Naive B cell (primary cell): ENCODE measurements at regions not wholly inside any gene's neighbourhood (a gene's known extent, or its start where the extent isn't known, plus 50 kb on each side); places are given as distances from the start of the nearest gene placed in this dataset.
"Not testable (repeated sequence)": the region's sequence is repeated elsewhere in the genome, so short reads cannot be mapped to it uniquely, and the experiment has no call there.

Experiments
- ATAC-seq, 2 donors: fragments of 150-1000 bp; cut with Tn5 transposase; 2 replicates each; pipeline ENCODE4 v1.10.0; 2021; ENCODE audit warnings: low read depth in 2 of 2, mild to moderate bottlenecking in 2 of 2, moderate library complexity in 2 of 2
- DNase-seq: peaks from one replicate; pipeline ENCODE4 v3.0.0; 2022
- H3K27ac Mint-ChIP-seq, 6 donors: one replicate each; pipeline ENCODE4 v1.8.0; 2020 to 2022; ENCODE audit warnings: mild to moderate bottlenecking in 6 of 6, mixed read lengths in 6 of 6, moderate library complexity in 5 of 6, inconsistent platforms in 2 of 6
- H3K27me3 Mint-ChIP-seq, 3 donors: one replicate each; pipeline ENCODE4 v1.8.0; 2021 to 2022; ENCODE audit warnings: mixed read lengths in 3 of 3, mild to moderate bottlenecking in 1 of 3
- H3K36me3 Mint-ChIP-seq, 2 donors: one replicate each; pipeline ENCODE4 v1.8.0; 2020 to 2022; ENCODE audit warnings: mixed read lengths in 2 of 2, inconsistent platforms in 1 of 2, mild to moderate bottlenecking in 1 of 2
- H3K4me1 Mint-ChIP-seq, 3 donors: one replicate each; pipeline ENCODE4 v1.8.0; 2020 to 2022; ENCODE audit warnings: mixed read lengths in 3 of 3, inconsistent platforms in 1 of 3, mild to moderate bottlenecking in 1 of 3, moderate library complexity in 1 of 3
- H3K4me3 Mint-ChIP-seq, 8 donors: one replicate each; pipeline ENCODE4 v1.8.0; 2020 to 2022; ENCODE audit warnings: mild to moderate bottlenecking in 8 of 8, mixed read lengths in 8 of 8, moderate library complexity in 8 of 8, inconsistent platforms in 2 of 8
- H3K9me3 Mint-ChIP-seq, 7 donors: one replicate each; pipeline ENCODE4 v1.8.0; 2020 to 2022; ENCODE audit warnings: mixed read lengths in 7 of 7, mild to moderate bottlenecking in 5 of 7, inconsistent platforms in 2 of 7, moderate library complexity in 1 of 7

GRCh38 chr11:98495016-98495415 is 525.7 kb upstream of the CNTN5 start:
- Mint-ChIP-seq H3K4me3 (no peak overlapping the region), H3K4me1 (no peaks in the 10 kb centered on the region), H3K9me3 (peaks cover 0 to 7% (median 0%) of the 10 kb centered on the region in 7 donors), H3K27ac (no peak overlapping the region), H3K36me3 (no peaks in the 10 kb centered on the region), H3K27me3 (no peaks in the 10 kb centered on the region)
- no peak for ATAC-seq
- no peak for DNase-seq

- H3K27ac Mint-ChIP-seq = no peak overlapping the region
- ATAC-seq (no peak), DNase-seq (no peak)
- H3K4me1 Mint-ChIP-seq = no peaks in the 10 kb centered on the region
- no peak overlapping the region for H3K4me3 Mint-ChIP-seq
- H3K36me3 Mint-ChIP-seq = no peaks in the 10 kb centered on the region
- H3K27me3 Mint-ChIP-seq = no peaks in the 10 kb centered on the region
- H3K9me3 Mint-ChIP-seq = peaks cover 0 to 7% (median 0%) of the 10 kb centered on the region in 7 donors
Measured at GRCh38 chr11:98495601-98496000, 525.1 kb upstream of the CNTN5 start.

GRCh38 chr11:98507208-98507607 is 513.5 kb upstream of the CNTN5 start:
- no peak for ATAC-seq
- Mint-ChIP-seq H3K27me3 (no peaks in the 10 kb centered on the region), H3K4me1 (no peaks in the 10 kb centered on the region), H3K36me3 (no peaks in the 10 kb centered on the region), H3K9me3 (peaks cover 3 to 34% (median 14%) of the 10 kb centered on the region in 7 donors), H3K4me3 (no peak overlapping the region), H3K27ac (no peak overlapping the region)
- DNase-seq = no peak

GRCh38 chr11:98512938-98513337 is 507.8 kb upstream of the CNTN5 start:
- Mint-ChIP-seq H3K9me3 (peaks cover 0 to 22% (median 4%) of the 10 kb centered on the region in 7 donors), H3K27me3 (no peaks in the 10 kb centered on the region), H3K27ac (no peak overlapping the region), H3K4me1 (no peaks in the 10 kb centered on the region), H3K36me3 (no peaks in the 10 kb centered on the region), H3K4me3 (no peak overlapping the region)
- no peak for DNase-seq
- ATAC-seq = no peak

- peaks cover 0 to 2% (median 0%) of the 10 kb centered on the region in 7 donors for H3K9me3 Mint-ChIP-seq
- H3K4me1 Mint-ChIP-seq = no peaks in the 10 kb centered on the region
- H3K4me3 Mint-ChIP-seq = no peak overlapping the region
- H3K27me3 Mint-ChIP-seq = no peaks in the 10 kb centered on the region
- no peak overlapping the region for H3K27ac Mint-ChIP-seq
- H3K36me3 Mint-ChIP-seq = no peaks in the 10 kb centered on the region
- DNase-seq = no peak
- ATAC-seq = no peak
Measured at GRCh38 chr11:98531576-98531975, 489.2 kb upstream of the CNTN5 start.

GRCh38 chr11:98536023-98536422 is 484.7 kb upstream of the CNTN5 start:
- H3K36me3 Mint-ChIP-seq = no peaks in the 10 kb centered on the region
- H3K4me1 Mint-ChIP-seq = no peaks in the 10 kb centered on the region
- H3K27me3 Mint-ChIP-seq = no peaks in the 10 kb centered on the region
- peaks cover 0 to 3% (median 0%) of the 10 kb centered on the region in 7 donors for H3K9me3 Mint-ChIP-seq
- DNase-seq (no peak), ATAC-seq (no peak)
- no peak overlapping the region for H3K27ac Mint-ChIP-seq
- H3K4me3 Mint-ChIP-seq = no peak overlapping the region

GRCh38 chr11:98538358-98538757 is 482.4 kb upstream of the CNTN5 start:
- H3K9me3 Mint-ChIP-seq, H3K4me1 Mint-ChIP-seq, H3K27ac Mint-ChIP-seq, ATAC-seq, H3K36me3 Mint-ChIP-seq, H3K27me3 Mint-ChIP-seq, DNase-seq, H3K4me3 Mint-ChIP-seq: not testable (repeated sequence)

- no peaks in the 10 kb centered on the region for H3K36me3 Mint-ChIP-seq
- H3K9me3 Mint-ChIP-seq = peaks cover 0 to 9% (median 0%) of the 10 kb centered on the region in 7 donors
- ATAC-seq = no peak
- DNase-seq = no peak
- no peaks in the 10 kb centered on the region for H3K4me1 Mint-ChIP-seq
- no peak overlapping the region for H3K27ac Mint-ChIP-seq
- H3K27me3 Mint-ChIP-seq = no peaks in the 10 kb centered on the region
- no peak overlapping the region for H3K4me3 Mint-ChIP-seq
Measured at GRCh38 chr11:98545544-98546175, 475.1 kb upstream of the CNTN5 start.

- H3K36me3 Mint-ChIP-seq = no peaks in the 10 kb centered on the region
- DNase-seq = no peak
- no peak overlapping the region for H3K4me3 Mint-ChIP-seq
- H3K4me1 Mint-ChIP-seq = no peaks in the 10 kb centered on the region
- no peak for ATAC-seq
- H3K27ac Mint-ChIP-seq = no peak overlapping the region
- no peaks in the 10 kb centered on the region for H3K27me3 Mint-ChIP-seq
- H3K9me3 Mint-ChIP-seq = peaks cover 0 to 9% (median 2%) of the 10 kb centered on the region in 7 donors
Measured at GRCh38 chr11:98549571-98549970, 471.2 kb upstream of the CNTN5 start.

- Mint-ChIP-seq H3K9me3 (peaks cover 0 to 2% (median 0%) of the 10 kb centered on the region in 7 donors), H3K27me3 (no peaks in the 10 kb centered on the region), H3K27ac (no peak overlapping the region), H3K4me3 (no peak overlapping the region), H3K36me3 (no peaks in the 10 kb centered on the region), H3K4me1 (no peaks in the 10 kb centered on the region)
- ATAC-seq = no peak
- no peak for DNase-seq
Measured at GRCh38 chr11:98559961-98560360, 460.8 kb upstream of the CNTN5 start.

- Mint-ChIP-seq H3K36me3 (no peaks in the 10 kb centered on the region), H3K4me3 (no peak overlapping the region), H3K9me3 (peaks cover 0 to 2% (median 0%) of the 10 kb centered on the region in 7 donors), H3K27me3 (no peaks in the 10 kb centered on the region), H3K27ac (no peak overlapping the region), H3K4me1 (no peaks in the 10 kb centered on the region)
- ATAC-seq (no peak), DNase-seq (no peak)
Measured at GRCh38 chr11:98561252-98561651, 459.5 kb upstream of the CNTN5 start.

- no peaks in the 10 kb centered on the region for H3K36me3 Mint-ChIP-seq
- no peak overlapping the region for H3K27ac Mint-ChIP-seq
- peaks cover 0 to under 1% (median 0%) of the 10 kb centered on the region in 7 donors for H3K9me3 Mint-ChIP-seq
- H3K27me3 Mint-ChIP-seq = no peaks in the 10 kb centered on the region
- DNase-seq = no peak
- no peak overlapping the region for H3K4me3 Mint-ChIP-seq
- ATAC-seq = no peak
- H3K4me1 Mint-ChIP-seq = no peaks in the 10 kb centered on the region
Measured at GRCh38 chr11:98561877-98562395, 458.8 kb upstream of the CNTN5 start.

GRCh38 chr11:98564233-98564632 is 456.5 kb upstream of the CNTN5 start:
- Mint-ChIP-seq H3K36me3 (no peaks in the 10 kb centered on the region), H3K4me1 (no peaks in the 10 kb centered on the region), H3K9me3 (peaks cover 0 to 3% (median 0%) of the 10 kb centered on the region in 7 donors), H3K27me3 (no peaks in the 10 kb centered on the region), H3K27ac (no peak overlapping the region), H3K4me3 (no peak overlapping the region)
- DNase-seq (no peak), ATAC-seq (no peak)

GRCh38 chr11:98564881-98565280 is 455.9 kb upstream of the CNTN5 start:
- H3K36me3 Mint-ChIP-seq = no peaks in the 10 kb centered on the region
- peaks cover 0 to 3% (median 0%) of the 10 kb centered on the region in 7 donors for H3K9me3 Mint-ChIP-seq
- no peaks in the 10 kb centered on the region for H3K27me3 Mint-ChIP-seq
- no peak overlapping the region for H3K27ac Mint-ChIP-seq
- ATAC-seq = no peak
- DNase-seq = no peak
- no peak overlapping the region for H3K4me3 Mint-ChIP-seq
- H3K4me1 Mint-ChIP-seq = no peaks in the 10 kb centered on the region
